ENCODE measurements at regions not wholly inside any gene's neighbourhood (a gene's known extent, or its start where the extent isn't known, plus 50 kb on each side); places are given as distances from the start of the nearest gene placed in this dataset.

- no peak for TF ChIP-seq RFX5 (IDR thresholded peaks at IDR 0.05; ENCODE audit: low read depth, low read length)
- TF ChIP-seq SRF (CRISPR knock-in tag; IDR thresholded peaks at IDR 0.05) = no peak
- no peak for TF ChIP-seq MCM7 (IDR thresholded peaks at IDR 0.05)
- no peak for TF ChIP-seq CTCF (IDR thresholded peaks at IDR 0.05 in 2 of 3, conservative IDR thresholded peaks at IDR 0.05 in 1 of 3; ENCODE audit: insufficient read depth in 2 of 3, low read depth in 1 of 3, low read length in 3 of 3)
- TF ChIP-seq ZNF12 (CRISPR knock-in tag; IDR thresholded peaks at IDR 0.05) = no peak
- no peak for TF ChIP-seq E2F5 (CRISPR knock-in tag; IDR thresholded peaks at IDR 0.05)
- no peak for TF ChIP-seq CBX1 (IDR thresholded peaks at IDR 0.05; ENCODE audit: low read depth)
- TF ChIP-seq ZBTB2 (IDR thresholded peaks at IDR 0.05) = no peak
- TF ChIP-seq POLR2A (conservative IDR thresholded peaks at IDR 0.05) = no peak
- no peak for TF ChIP-seq TFE3 (CRISPR knock-in tag; IDR thresholded peaks at IDR 0.05)
- TF ChIP-seq NRF1 (conservative IDR thresholded peaks at IDR 0.05 in 1 of 2, IDR thresholded peaks at IDR 0.05 in 1 of 2) = no peak
Measured at GRCh38 chr10:7045891-7046599, 364.8 kb downstream of the SFMBT2 start.
